ENCODE measurements at regions not wholly inside any gene's neighbourhood (a gene's known extent, or its start where the extent isn't known, plus 50 kb on each side); places are given as distances from the start of the nearest gene placed in this dataset.

- no peak for TF ChIP-seq MAX (IDR thresholded peaks at IDR 0.05)
Measured at GRCh38 chr5:100731768-100732167, 171.3 kb downstream of the ST8SIA4 start (continued).

GRCh38 chr5:100746730-100747129 is 156.4 kb downstream of the ST8SIA4 start:
- no peak overlapping the region for H3K4me3 ChIP-seq (ENCODE audit: low read depth in 1 of 3, low read length in 3 of 3)
- 34% methylated on average over 1 of the region's 1 CpG for WGBS
- no peak for DNase-seq (ENCODE audit: low spot score)

GRCh38 chr5:100749771-100750284 is 153.3 kb downstream of the ST8SIA4 start:
- Histone ChIP-seq H3K9ac (ENCODE audit: low read depth in 1 of 2, low read length in 2 of 2) (no peak overlapping the region), H3K4me3 (ENCODE audit: low read depth in 1 of 3, low read length in 3 of 3) (no peak overlapping the region), H3K27ac (ENCODE audit: low read depth in 1 of 2, low read length in 2 of 2) (no peak overlapping the region), H3K4me1 (ENCODE audit: control insufficient read depth in 4 of 4, insufficient read depth in 4 of 4, low read length in 3 of 4) (peaks cover 0 to 1% (median 0%) of the 10 kb centered on the region in 4 donors), H3K9me3 (ENCODE audit: control insufficient read depth in 4 of 4, low read length in 3 of 4) (no peaks in the 10 kb centered on the region), H3K36me3 (ENCODE audit: control insufficient read depth in 4 of 4, insufficient read depth in 3 of 4, low read depth in 1 of 4, low read length in 3 of 4) (no peaks in the 10 kb centered on the region), H3K27me3 (ENCODE audit: control insufficient read depth in 4 of 4, insufficient read depth in 4 of 4, low read length in 3 of 4) (peaks cover 0 to 7% (median 0%) of the 10 kb centered on the region in 4 donors)
- DNase-seq (ENCODE audit: low spot score), result no peak
- TF ChIP-seq HNF4G (IDR thresholded peaks at IDR 0.05) (no peak), YY1 (IDR thresholded peaks at IDR 0.05) (no peak), ZBTB33 (IDR thresholded peaks at IDR 0.05) (no peak), SP1 (IDR thresholded peaks at IDR 0.05) (no peak), EGR1 (IDR thresholded peaks at IDR 0.05; ENCODE audit: low read depth in 2 of 2) (no peak), RAD21 (IDR thresholded peaks at IDR 0.05) (no peak), CTCF (IDR thresholded peaks at IDR 0.05; ENCODE audit: low read depth, low read length, missing input control) (no peak), FOXA1 (IDR thresholded peaks at IDR 0.05) (no peak), FOXA2 (IDR thresholded peaks at IDR 0.05) (no peak), TAF1 (conservative IDR thresholded peaks at IDR 0.05) (no peak), HNF4A (conservative IDR thresholded peaks at IDR 0.05) (no peak), REST (IDR thresholded peaks at IDR 0.05) (no peak), NR2F2 (IDR thresholded peaks at IDR 0.05) (no peak), ATF3 (IDR thresholded peaks at IDR 0.05) (no peak)
- 66% methylated on average over 8 of the region's 8 CpGs for WGBS

More at GRCh38 chr5:100746730-100747129, 156.4 kb downstream of the ST8SIA4 start:
- TF ChIP-seq FOXA1 (IDR thresholded peaks at IDR 0.05) (no peak), YY1 (IDR thresholded peaks at IDR 0.05) (peak; percentile 12)
- H3K36me3 ChIP-seq (ENCODE audit: control insufficient read depth in 4 of 4, insufficient read depth in 3 of 4, low read depth in 1 of 4, low read length in 3 of 4), result no peaks in the 10 kb centered on the region
- H3K27me3 ChIP-seq (ENCODE audit: control insufficient read depth in 4 of 4, insufficient read depth in 4 of 4, low read length in 3 of 4), result peaks cover 0 to 5% (median 0%) of the 10 kb centered on the region in 4 donors
- H3K27ac ChIP-seq (ENCODE audit: low read depth in 1 of 2, low read length in 2 of 2), result no peak overlapping the region
- H3K9me3 ChIP-seq (ENCODE audit: control insufficient read depth in 4 of 4, low read length in 3 of 4), result no peaks in the 10 kb centered on the region
- peaks cover 0 to 1% (median 0%) of the 10 kb centered on the region in 4 donors for H3K4me1 ChIP-seq (ENCODE audit: control insufficient read depth in 4 of 4, insufficient read depth in 4 of 4, low read length in 3 of 4)
- no peak overlapping the region for H3K9ac ChIP-seq (ENCODE audit: low read depth in 1 of 2, low read length in 2 of 2)
